CD4-positive, alpha-beta T cell treated with Interleukin-2 at 100 ng/mL for 4 hours (primary cell): ENCODE measurements at regions not wholly inside any gene's neighbourhood (a gene's known extent, or its start where the extent isn't known, plus 50 kb on each side); places are given as distances from the start of the nearest gene placed in this dataset.

Experiments
- DNase-seq: peaks from one replicate; pipeline ENCODE4 v3.0.0-alpha.2; 2020; ENCODE audit warnings: low spot score

GRCh38 chr2:19717446-19717845 lies 184.3 kb downstream of the TTC32 start:
- no peak for DNase-seq

- DNase-seq, result no peak
These were observed 186.9 kb downstream of the TTC32 start for GRCh38 chr2:19714926-19715325.

- DNase-seq, result no peak
These were observed 188.9 kb downstream of the TTC32 start for GRCh38 chr2:19712850-19713249.

GRCh38 chr2:19711470-19712372 lies 190.1 kb downstream of the TTC32 start:
- no peak for DNase-seq

GRCh38 chr2:19710230-19710629 lies 191.6 kb downstream of the TTC32 start:
- DNase-seq, result no peak

- DNase-seq, result no peak
These were observed 192.2 kb downstream of the TTC32 start for GRCh38 chr2:19709553-19709952.

GRCh38 chr2:19708776-19709175 lies 193.0 kb downstream of the TTC32 start:
- DNase-seq, result no peak

GRCh38 chr2:19706332-19706731 lies 195.5 kb downstream of the TTC32 start:
- no peak for DNase-seq

- no peak for DNase-seq
These were observed 199.5 kb downstream of the TTC32 start for GRCh38 chr2:19702267-19702666.

- DNase-seq, result no peak
These were observed 200.8 kb downstream of the TTC32 start for GRCh38 chr2:19700861-19701585.

GRCh38 chr2:19697131-19697530 lies 204.7 kb downstream of the TTC32 start:
- DNase-seq, result no peak

- DNase-seq, result no peak
These were observed 206.1 kb downstream of the TTC32 start for GRCh38 chr2:19695706-19696105.

GRCh38 chr2:19691892-19692291 lies 209.9 kb downstream of the TTC32 start:
- no peak for DNase-seq

- no peak for DNase-seq
These were observed 211.4 kb downstream of the TTC32 start for GRCh38 chr2:19690429-19690828.

- DNase-seq, result no peak
These were observed 212.1 kb downstream of the TTC32 start for GRCh38 chr2:19689646-19690168.

- no peak for DNase-seq
These were observed 213.7 kb downstream of the TTC32 start for GRCh38 chr2:19688059-19688458.

GRCh38 chr2:19687017-19687659 lies 214.6 kb downstream of the TTC32 start:
- no peak for DNase-seq

GRCh38 chr2:19686439-19686838 lies 215.3 kb downstream of the TTC32 start:
- DNase-seq, result no peak

GRCh38 chr2:19685731-19686130 lies 216.1 kb downstream of the TTC32 start:
- DNase-seq, result no peak

GRCh38 chr2:19684516-19684915 lies 217.3 kb downstream of the TTC32 start:
- no peak for DNase-seq

- DNase-seq, result no peak
These were observed 218.2 kb downstream of the TTC32 start for GRCh38 chr2:19683556-19683955.

- DNase-seq, result no peak
These were observed 219.3 kb downstream of the TTC32 start for GRCh38 chr2:19682493-19682892.
